Gastroesophageal sphincter (tissue), 4 donors: ENCODE measurements at regions not wholly inside any gene's neighbourhood (a gene's known extent, or its start where the extent isn't known, plus 50 kb on each side); places are given as distances from the start of the nearest gene placed in this dataset.

Source experiments
- ATAC-seq: fragments of 150-250 bp; one replicate; pipeline ENCODE4 v1.9.1; 2016; ENCODE audit warnings: mild to moderate bottlenecking, moderate library complexity
- H3K27ac ChIP-seq, 4 donors: fragments of 200-600 bp; sonication (generic) in 3 of 4; 1 replicate in 3 of 4; 2 replicates in 1 of 4; pipeline ENCODE4 v1.5.1; 2016 to 2019
- H3K27me3 ChIP-seq: fragments of 200-600 bp; sonication (generic); one replicate; pipeline ENCODE4 v1.5.1; 2019
- H3K36me3 ChIP-seq, 2 donors: fragments of 200-600 bp; sonication (generic); one replicate each; pipeline ENCODE4 v1.5.1; 2019; ENCODE audit warnings: control low read depth in 1 of 2
- H3K4me1 ChIP-seq, 3 donors: fragments of 200-600 bp; sonication (generic); 1 replicate in 2 of 3; 2 replicates in 1 of 3; pipeline ENCODE4 v1.5.1; 2016 to 2019; ENCODE audit warnings: control low read depth in 2 of 3
- H3K4me3 ChIP-seq, 2 donors: fragments of 200-600 bp; sonication (generic); one replicate each; pipeline ENCODE4 v1.5.1; 2019; ENCODE audit warnings: mild to moderate bottlenecking in 1 of 2, moderate library complexity in 1 of 2
- H3K9me3 ChIP-seq, 3 donors: fragments of 200-600 bp; sonication (generic); one replicate each; pipeline ENCODE4 v1.5.1; 2017 to 2019; ENCODE audit warnings: control low read depth in 2 of 3
- CTCF ChIP-seq, 4 experiments: fragments of 200-600 bp in 2 of 4; fragments of 450-650 bp in 2 of 4; sonication (generic) in 1 of 4; IDR thresholded peaks; one replicate each; pipeline ENCODE4 v1.5.1; 2017 to 2019; ENCODE audit warnings: antibody characterized with exemption in 4 of 4, mild to moderate bottlenecking in 2 of 4, moderate library complexity in 2 of 4
- EP300 ChIP-seq: sonication (generic); formaldehyde crosslinking; IDR thresholded peaks from one replicate; pipeline ENCODE4 v1.6.1; 2017; ENCODE audit warnings: antibody characterized with exemption, mild to moderate bottlenecking
- POLR2A ChIP-seq, 2 donors: fragments of 450-650 bp; IDR thresholded peaks; one replicate each; pipeline ENCODE4 v1.6.1; 2017; ENCODE audit warnings: antibody characterized with exemption in 2 of 2, mild to moderate bottlenecking in 2 of 2, moderate library complexity in 1 of 2
- POLR2AphosphoS5 ChIP-seq: sonication (generic); formaldehyde crosslinking; IDR thresholded peaks from one replicate; pipeline ENCODE4 v1.6.1; 2017; ENCODE audit warnings: antibody characterized with exemption
- WGBS, 2 donors: methylation state at CpG; one replicate each; pipeline ENCODE4 v1.1.5; 2018; ENCODE audit warnings: low coverage in 1 of 2; 5-methylcytosine and 5-hydroxymethylcytosine counted together

- H3K9me3 ChIP-seq, result no peaks in the 10 kb centered on the region
- no peak for ATAC-seq
- H3K4me3 ChIP-seq, result no peak overlapping the region
- WGBS, 2 donors, result 60 to 70% methylated on average over 7 to 10 of the region's 10 CpGs
- no peak overlapping the region for H3K27ac ChIP-seq
- no peaks in the 10 kb centered on the region for H3K36me3 ChIP-seq
- no peak for TF ChIP-seq POLR2A (IDR thresholded peaks at IDR 0.05)
- no peak for TF ChIP-seq CTCF (IDR thresholded peaks at IDR 0.05)
- no peak for TF ChIP-seq EP300
- TF ChIP-seq POLR2AphosphoS5, result no peak
- H3K4me1 ChIP-seq, result no peaks in the 10 kb centered on the region
- H3K27me3 ChIP-seq, result no peaks in the 10 kb centered on the region
These were observed 108.5 kb upstream of the NHSL1 start for GRCh38 chr6:138607478-138608433.

GRCh38 chr6:138608896-138609295, 109.6 kb upstream of the NHSL1 start:
- Histone ChIP-seq H3K36me3 (no peaks in the 10 kb centered on the region), H3K27me3 (no peaks in the 10 kb centered on the region), H3K9me3 (no peaks in the 10 kb centered on the region), H3K4me3 (no peak overlapping the region), H3K27ac (no peak overlapping the region), H3K4me1 (no peaks in the 10 kb centered on the region)
- WGBS, 2 donors, result 100% methylated on average over 1 of the region's 1 CpG
- no peak for TF ChIP-seq EP300
- TF ChIP-seq CTCF (IDR thresholded peaks at IDR 0.05), result no peak
- TF ChIP-seq POLR2AphosphoS5, result no peak
- no peak for TF ChIP-seq POLR2A (IDR thresholded peaks at IDR 0.05)
- ATAC-seq, result no peak

GRCh38 chr6:138609801-138610430, 110.6 kb upstream of the NHSL1 start:
- H3K4me3 ChIP-seq, result no peak overlapping the region
- no peaks in the 10 kb centered on the region for H3K9me3 ChIP-seq
- no peaks in the 10 kb centered on the region for H3K27me3 ChIP-seq
- WGBS, 2 donors, result 85% methylated on average over 6 of the region's 6 CpGs; no CpG with 5 or more reads in 1 of the 2 donors
- TF ChIP-seq EP300 (no peak), CTCF (IDR thresholded peaks at IDR 0.05) (no peak), POLR2AphosphoS5 (no peak)
- H3K36me3 ChIP-seq, result no peaks in the 10 kb centered on the region
- no peak for ATAC-seq
- H3K27ac ChIP-seq, result no peak overlapping the region
- H3K4me1 ChIP-seq, result no peaks in the 10 kb centered on the region

- H3K4me3 ChIP-seq, result no peak overlapping the region
These were observed 111.5 kb upstream of the NHSL1 start for GRCh38 chr6:138610816-138611215.

GRCh38 chr6:138614151-138614550, 114.9 kb upstream of the NHSL1 start:
- TF ChIP-seq CTCF (IDR thresholded peaks at IDR 0.05) (no peak), EP300 (no peak), POLR2AphosphoS5 (no peak), POLR2A (IDR thresholded peaks at IDR 0.05) (no peak)
- WGBS, 2 donors, result 77 to 100% methylated on average over 2 of the region's 2 CpGs
- no peaks in the 10 kb centered on the region for H3K27me3 ChIP-seq
- no peak overlapping the region for H3K27ac ChIP-seq
- no peaks in the 10 kb centered on the region for H3K9me3 ChIP-seq
- H3K36me3 ChIP-seq, result no peaks in the 10 kb centered on the region
- no peak for ATAC-seq
- H3K4me3 ChIP-seq, result no peak overlapping the region
- no peaks in the 10 kb centered on the region for H3K4me1 ChIP-seq

More at GRCh38 chr6:138610816-138611215, 111.5 kb upstream of the NHSL1 start:
- H3K27me3 ChIP-seq, result no peaks in the 10 kb centered on the region
- no peak for ATAC-seq
- H3K4me1 ChIP-seq, result no peaks in the 10 kb centered on the region
- H3K36me3 ChIP-seq, result no peaks in the 10 kb centered on the region
- H3K27ac ChIP-seq, result no peak overlapping the region
- no peak for TF ChIP-seq EP300
- TF ChIP-seq POLR2AphosphoS5, result no peak
- TF ChIP-seq POLR2A (IDR thresholded peaks at IDR 0.05), result no peak
- H3K9me3 ChIP-seq, result no peaks in the 10 kb centered on the region
- WGBS, 2 donors, result 79 to 92% methylated on average over 1 to 7 of the region's 7 CpGs
